22Rv1 (cell line): ENCODE measurements at regions not wholly inside any gene's neighbourhood (a gene's known extent, or its start where the extent isn't known, plus 50 kb on each side); places are given as distances from the start of the nearest gene placed in this dataset.

ENCODE experiments used
- ZFX ChIP-seq: fragments of 450-650 bp; IDR thresholded peaks from 2 replicates; pipeline ENCODE4 v1.6.1; 2017; ENCODE audit warnings: antibody characterized with exemption, borderline replicate concordance
- TF ChIP-seq, protein P1 (sequence below): fragments of 450-650 bp; IDR thresholded peaks from 2 replicates; pipeline ENCODE4 v1.5.1; 2017; ENCODE audit warnings: mild to moderate bottlenecking

DNA sequence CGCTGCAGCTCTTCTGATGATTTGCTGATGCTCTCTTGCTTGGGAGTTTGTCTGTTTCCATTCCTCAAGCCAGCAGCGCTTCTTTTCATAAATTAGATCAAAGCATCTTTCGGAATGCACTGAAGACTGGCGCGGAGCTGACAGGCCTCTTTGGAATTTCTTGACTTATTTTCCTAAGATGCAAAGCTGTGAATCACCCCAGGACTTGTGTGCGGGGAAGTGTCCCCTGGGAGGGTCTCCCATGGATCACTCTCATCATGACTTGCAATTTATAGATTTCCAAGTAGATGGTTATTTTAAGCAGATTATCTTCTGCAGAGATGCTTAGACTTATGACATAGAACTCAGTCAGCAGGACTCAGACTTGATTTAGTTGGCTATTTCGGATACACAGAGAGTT is 467.2 kb downstream of the TCERG1L start:
- TF ChIP-seq, protein P1, sequence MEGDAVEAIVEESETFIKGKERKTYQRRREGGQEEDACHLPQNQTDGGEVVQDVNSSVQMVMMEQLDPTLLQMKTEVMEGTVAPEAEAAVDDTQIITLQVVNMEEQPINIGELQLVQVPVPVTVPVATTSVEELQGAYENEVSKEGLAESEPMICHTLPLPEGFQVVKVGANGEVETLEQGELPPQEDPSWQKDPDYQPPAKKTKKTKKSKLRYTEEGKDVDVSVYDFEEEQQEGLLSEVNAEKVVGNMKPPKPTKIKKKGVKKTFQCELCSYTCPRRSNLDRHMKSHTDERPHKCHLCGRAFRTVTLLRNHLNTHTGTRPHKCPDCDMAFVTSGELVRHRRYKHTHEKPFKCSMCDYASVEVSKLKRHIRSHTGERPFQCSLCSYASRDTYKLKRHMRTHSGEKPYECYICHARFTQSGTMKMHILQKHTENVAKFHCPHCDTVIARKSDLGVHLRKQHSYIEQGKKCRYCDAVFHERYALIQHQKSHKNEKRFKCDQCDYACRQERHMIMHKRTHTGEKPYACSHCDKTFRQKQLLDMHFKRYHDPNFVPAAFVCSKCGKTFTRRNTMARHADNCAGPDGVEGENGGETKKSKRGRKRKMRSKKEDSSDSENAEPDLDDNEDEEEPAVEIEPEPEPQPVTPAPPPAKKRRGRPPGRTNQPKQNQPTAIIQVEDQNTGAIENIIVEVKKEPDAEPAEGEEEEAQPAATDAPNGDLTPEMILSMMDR: no peak
- no peak for TF ChIP-seq ZFX
